ENCODE measurements at regions not wholly inside any gene's neighbourhood (a gene's known extent, or its start where the extent isn't known, plus 50 kb on each side); places are given as distances from the start of the nearest gene placed in this dataset.
"Not testable (repeated sequence)": the region's sequence is repeated elsewhere in the genome, so short reads cannot be mapped to it uniquely, and the experiment has no call there.

DNA sequence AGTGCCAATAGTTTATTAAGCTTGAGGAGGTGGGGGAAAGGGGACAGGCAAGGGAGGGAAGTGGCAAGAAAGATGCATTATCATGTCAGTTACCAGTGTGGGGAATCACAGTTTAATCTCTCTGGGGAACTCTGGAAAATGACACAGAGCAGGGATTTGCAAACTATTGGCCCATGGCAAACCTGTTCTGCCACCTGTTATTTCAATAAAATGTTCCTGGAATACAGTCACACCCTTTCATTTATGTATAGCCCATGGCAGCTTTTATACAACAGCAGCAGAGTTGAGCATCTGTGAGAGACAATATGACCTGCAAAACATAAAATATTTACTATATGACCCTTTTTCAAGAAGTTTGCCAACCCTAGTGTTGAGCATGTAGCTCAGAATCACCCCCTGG is 140.5 kb downstream of the NPIPA7 start:
- TF ChIP-seq, protein P1, sequence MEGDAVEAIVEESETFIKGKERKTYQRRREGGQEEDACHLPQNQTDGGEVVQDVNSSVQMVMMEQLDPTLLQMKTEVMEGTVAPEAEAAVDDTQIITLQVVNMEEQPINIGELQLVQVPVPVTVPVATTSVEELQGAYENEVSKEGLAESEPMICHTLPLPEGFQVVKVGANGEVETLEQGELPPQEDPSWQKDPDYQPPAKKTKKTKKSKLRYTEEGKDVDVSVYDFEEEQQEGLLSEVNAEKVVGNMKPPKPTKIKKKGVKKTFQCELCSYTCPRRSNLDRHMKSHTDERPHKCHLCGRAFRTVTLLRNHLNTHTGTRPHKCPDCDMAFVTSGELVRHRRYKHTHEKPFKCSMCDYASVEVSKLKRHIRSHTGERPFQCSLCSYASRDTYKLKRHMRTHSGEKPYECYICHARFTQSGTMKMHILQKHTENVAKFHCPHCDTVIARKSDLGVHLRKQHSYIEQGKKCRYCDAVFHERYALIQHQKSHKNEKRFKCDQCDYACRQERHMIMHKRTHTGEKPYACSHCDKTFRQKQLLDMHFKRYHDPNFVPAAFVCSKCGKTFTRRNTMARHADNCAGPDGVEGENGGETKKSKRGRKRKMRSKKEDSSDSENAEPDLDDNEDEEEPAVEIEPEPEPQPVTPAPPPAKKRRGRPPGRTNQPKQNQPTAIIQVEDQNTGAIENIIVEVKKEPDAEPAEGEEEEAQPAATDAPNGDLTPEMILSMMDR (IDR thresholded peaks at IDR 0.05 in 8 of 11, conservative IDR thresholded peaks at IDR 0.05 in 3 of 11) = not testable (repeated sequence)
- not testable (repeated sequence) for TF ChIP-seq POLR2A, POLR2AphosphoS5 (IDR thresholded peaks at IDR 0.05)
